KBM-7 (cell line): ENCODE measurements at regions not wholly inside any gene's neighbourhood (a gene's known extent, or its start where the extent isn't known, plus 50 kb on each side); places are given as distances from the start of the nearest gene placed in this dataset.
"Not testable (repeated sequence)": the region's sequence is repeated elsewhere in the genome, so short reads cannot be mapped to it uniquely, and the experiment has no call there.

Experiments
- DNase-seq: peaks from one replicate; pipeline ENCODE4 v3.0.0-alpha.2; 2015
- in situ Hi-C: fragments of 300-500 bp; cut with MboI; formaldehyde crosslinking; loops from 2 replicates; pipeline ENCODE4 v1.14.3; 2020; ENCODE audit warnings: low sequenced_read_pairs, low pct_unique_long_range_greater_than_20kb, mixed read lengths

GRCh38 chr15:60243769-60244168 lies 154.0 kb downstream of the ANXA2 start:
- no peak for DNase-seq
- in situ Hi-C loops: no loop called here

- no peak for DNase-seq
These were observed 153.0 kb downstream of the ANXA2 start for GRCh38 chr15:60244813-60245212.

GRCh38 chr15:60250316-60250715 lies 147.5 kb downstream of the ANXA2 start:
- in situ Hi-C loops: no loop called here
- no peak for DNase-seq

More at GRCh38 chr15:60244813-60245212, 153.0 kb downstream of the ANXA2 start:
- in situ Hi-C loops: no loop called here

GRCh38 chr15:60251300-60252070 lies 146.3 kb downstream of the ANXA2 start:
- in situ Hi-C loops: no loop called here
- no peak for DNase-seq

GRCh38 chr15:60254416-60254815 lies 143.4 kb downstream of the ANXA2 start:
- in situ Hi-C loops: no loop called here

GRCh38 chr15:60255390-60255789 lies 142.4 kb downstream of the ANXA2 start:
- no peak for DNase-seq
- in situ Hi-C loops: no loop called here

More at GRCh38 chr15:60254416-60254815, 143.4 kb downstream of the ANXA2 start:
- DNase-seq: no peak

- in situ Hi-C loops: no loop called here
- no peak for DNase-seq
These were observed 140.1 kb downstream of the ANXA2 start for GRCh38 chr15:60257591-60258159.

GRCh38 chr15:60259469-60259868 lies 138.3 kb downstream of the ANXA2 start:
- in situ Hi-C loops: no loop called here
- no peak for DNase-seq

- DNase-seq: no peak
- in situ Hi-C loops: no loop called here
These were observed 133.7 kb downstream of the ANXA2 start for GRCh38 chr15:60264088-60264487.

- in situ Hi-C loops: no loop called here
- no peak for DNase-seq
These were observed 133.2 kb downstream of the ANXA2 start for GRCh38 chr15:60264566-60264965.

GRCh38 chr15:60265057-60265456 lies 132.7 kb downstream of the ANXA2 start:
- no peak for DNase-seq
- in situ Hi-C loops: no loop called here

- in situ Hi-C loops: no loop called here
These were observed 125.2 kb downstream of the ANXA2 start for GRCh38 chr15:60272623-60273022.

GRCh38 chr15:60275624-60276023 lies 122.2 kb downstream of the ANXA2 start:
- in situ Hi-C loops: no loop called here
- no peak for DNase-seq

More at GRCh38 chr15:60272623-60273022, 125.2 kb downstream of the ANXA2 start:
- no peak for DNase-seq

GRCh38 chr15:60278879-60279278 lies 118.9 kb downstream of the ANXA2 start:
- in situ Hi-C loops: no loop called here
- DNase-seq: no peak

- in situ Hi-C loops: no loop called here
- no peak for DNase-seq
These were observed 117.5 kb downstream of the ANXA2 start for GRCh38 chr15:60280259-60280658.

GRCh38 chr15:60283936-60284335 lies 113.8 kb downstream of the ANXA2 start:
- in situ Hi-C loops: no loop called here
- no peak for DNase-seq

GRCh38 chr15:60295901-60296300 lies 101.9 kb downstream of the ANXA2 start:
- in situ Hi-C loops, DNase-seq: not testable (repeated sequence)

GRCh38 chr15:60297047-60297446 lies 100.7 kb downstream of the ANXA2 start:
- DNase-seq: no peak
- in situ Hi-C loops: no loop called here
